CD4-positive, alpha-beta T cell (primary cell): ENCODE measurements at regions not wholly inside any gene's neighbourhood (a gene's known extent, or its start where the extent isn't known, plus 50 kb on each side); places are given as distances from the start of the nearest gene placed in this dataset.

Source experiments
- ATAC-seq: fragments of 200-7000 bp; cut with Tn5 transposase; one replicate; pipeline ENCODE4 v1.10.0; 2022; ENCODE audit warnings: mild to moderate bottlenecking; ENCODE audit not compliant: poor library complexity
- CTCF ChIA-PET: fragments of 350-600 bp; sonication (Branson Sonifier 250); formaldehyde crosslinking; loops from one replicate; lab custom pipeline; 2021; ENCODE audit warnings: antibody characterized with exemption, inconsistent platforms; lab: Charles Lee
- POLR2A ChIA-PET: fragments of 350-600 bp; sonication (Branson Sonifier 250); formaldehyde crosslinking; loops from one replicate; lab custom pipeline; 2021; ENCODE audit warnings: antibody characterized with exemption, inconsistent platforms; lab: Charles Lee
- DNase-seq, 14 experiments: peaks; one replicate each; pipeline ENCODE4 v3.0.0-alpha.2; 2013 to 2020; ENCODE audit warnings: mixed read lengths in 2 of 14
- H3K27ac ChIP-seq, 2 donors: one replicate each; pipeline versions ENCODE4 v1.5.1 to v1.7.0; 2013; ENCODE audit warnings: low read length in 2 of 2, low read depth in 1 of 2, mild to moderate bottlenecking in 1 of 2
- H3K27me3 ChIP-seq, 2 experiments: 1 replicate in 1 of 2; 2 replicates in 1 of 2; pipeline versions ENCODE4 v1.6.1 to v1.7.0; 2013; ENCODE audit warnings: low read length in 2 of 2, control low read depth in 1 of 2, mild to moderate bottlenecking in 1 of 2, moderate library complexity in 1 of 2; ENCODE audit not compliant: insufficient read depth in 2 of 2, control insufficient read depth in 1 of 2
- H3K36me3 ChIP-seq: one replicate; pipeline ENCODE4 v1.6.1; 2013; ENCODE audit warnings: low read length, control low read depth; ENCODE audit not compliant: insufficient read depth
- H3K4me1 ChIP-seq: one replicate; pipeline ENCODE4 v1.6.1; 2013; ENCODE audit warnings: low read length, control low read depth; ENCODE audit not compliant: insufficient read depth
- H3K4me3 ChIP-seq: one replicate; pipeline ENCODE4 v1.5.1; 2013; ENCODE audit warnings: mild to moderate bottlenecking, low read length, moderate library complexity
- H3K9me3 ChIP-seq, 2 experiments: 1 replicate in 1 of 2; 2 replicates in 1 of 2; pipeline versions ENCODE4 v1.6.1 to v1.7.0; 2013; ENCODE audit warnings: low read length in 2 of 2, mild to moderate bottlenecking in 2 of 2, control low read depth in 1 of 2, moderate library complexity in 1 of 2; ENCODE audit not compliant: control insufficient read depth in 1 of 2, insufficient read depth in 1 of 2
- H3K27ac Mint-ChIP-seq: one replicate; pipeline ENCODE4 v1.8.0; 2020; ENCODE audit warnings: mixed read lengths
- H3K27me3 Mint-ChIP-seq: one replicate; pipeline ENCODE4 v1.8.0; 2021; ENCODE audit warnings: mixed read lengths
- H3K36me3 Mint-ChIP-seq: one replicate; pipeline ENCODE4 v1.8.0; 2021; ENCODE audit warnings: low read depth, mixed read lengths
- H3K4me1 Mint-ChIP-seq: one replicate; pipeline ENCODE4 v1.8.0; 2021; ENCODE audit warnings: low read depth, mixed read lengths
- H3K4me3 Mint-ChIP-seq: one replicate; pipeline ENCODE4 v1.8.0; 2020; ENCODE audit warnings: mild to moderate bottlenecking, mixed read lengths
- H3K9me3 Mint-ChIP-seq: one replicate; pipeline ENCODE4 v1.8.0; 2020; ENCODE audit warnings: mixed read lengths
- intact Hi-C, 2 experiments: fragments of 100-400 bp; cut with DNase I in 1 of 2; cut with micrococcal nuclease in 1 of 2; formaldehyde crosslinking; loops; one replicate each; pipeline versions ENCODE4 v1.15.1 to v1.9.0; 2023 to 2025; cut with DNase I, micrococcal nuclease
- TF ChIP-seq, protein P1 (sequence below): fragments of 200-600 bp; IDR thresholded peaks from one replicate; pipeline ENCODE4 v1.8.0; 2022; ENCODE audit warnings: antibody characterized with exemption, mild to moderate bottlenecking

DNA sequence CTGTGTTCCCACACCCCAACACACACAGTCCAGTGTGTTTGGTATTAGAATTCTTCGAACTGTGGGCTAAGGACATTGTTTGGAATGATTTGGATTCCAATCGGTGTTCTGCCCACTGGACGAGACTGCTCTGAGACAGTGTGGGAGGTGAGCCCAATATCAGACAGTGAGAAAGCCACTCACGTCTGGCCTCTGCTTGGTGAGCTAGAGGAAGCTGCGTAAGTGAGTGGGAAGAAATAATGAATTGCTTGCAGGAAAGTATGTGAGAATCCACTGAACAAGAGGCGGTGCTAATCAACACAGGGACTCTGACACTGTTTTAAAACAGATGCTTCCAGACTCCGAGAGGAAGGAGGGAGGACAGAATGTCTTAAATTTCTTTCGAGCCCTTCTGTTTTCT, 675.0 kb upstream of the ANKRD30A start:
- POLR2A ChIA-PET: no interaction called here
- intact Hi-C loops: no loop called here
- no peak for DNase-seq
- Histone ChIP-seq H3K27me3 (no peaks in the 10 kb centered on the region), H3K9me3 (peaks cover 0 to 13% of the 10 kb centered on the region in 2 experiments), H3K36me3 (no peaks in the 10 kb centered on the region), H3K27ac (no peak overlapping the region), H3K4me3 (no peak overlapping the region), H3K4me1 (no peaks in the 10 kb centered on the region)
- ATAC-seq: no peak
- Mint-ChIP-seq H3K27me3 (no peaks in the 10 kb centered on the region), H3K4me3 (no peak overlapping the region), H3K36me3 (no peaks in the 10 kb centered on the region), H3K4me1 (no peaks in the 10 kb centered on the region), H3K9me3 (peaks cover 10% of the 10 kb centered on the region), H3K27ac (no peak overlapping the region)
- TF ChIP-seq, protein P1, sequence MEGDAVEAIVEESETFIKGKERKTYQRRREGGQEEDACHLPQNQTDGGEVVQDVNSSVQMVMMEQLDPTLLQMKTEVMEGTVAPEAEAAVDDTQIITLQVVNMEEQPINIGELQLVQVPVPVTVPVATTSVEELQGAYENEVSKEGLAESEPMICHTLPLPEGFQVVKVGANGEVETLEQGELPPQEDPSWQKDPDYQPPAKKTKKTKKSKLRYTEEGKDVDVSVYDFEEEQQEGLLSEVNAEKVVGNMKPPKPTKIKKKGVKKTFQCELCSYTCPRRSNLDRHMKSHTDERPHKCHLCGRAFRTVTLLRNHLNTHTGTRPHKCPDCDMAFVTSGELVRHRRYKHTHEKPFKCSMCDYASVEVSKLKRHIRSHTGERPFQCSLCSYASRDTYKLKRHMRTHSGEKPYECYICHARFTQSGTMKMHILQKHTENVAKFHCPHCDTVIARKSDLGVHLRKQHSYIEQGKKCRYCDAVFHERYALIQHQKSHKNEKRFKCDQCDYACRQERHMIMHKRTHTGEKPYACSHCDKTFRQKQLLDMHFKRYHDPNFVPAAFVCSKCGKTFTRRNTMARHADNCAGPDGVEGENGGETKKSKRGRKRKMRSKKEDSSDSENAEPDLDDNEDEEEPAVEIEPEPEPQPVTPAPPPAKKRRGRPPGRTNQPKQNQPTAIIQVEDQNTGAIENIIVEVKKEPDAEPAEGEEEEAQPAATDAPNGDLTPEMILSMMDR: no peak
- CTCF ChIA-PET: no interaction called here

DNA sequence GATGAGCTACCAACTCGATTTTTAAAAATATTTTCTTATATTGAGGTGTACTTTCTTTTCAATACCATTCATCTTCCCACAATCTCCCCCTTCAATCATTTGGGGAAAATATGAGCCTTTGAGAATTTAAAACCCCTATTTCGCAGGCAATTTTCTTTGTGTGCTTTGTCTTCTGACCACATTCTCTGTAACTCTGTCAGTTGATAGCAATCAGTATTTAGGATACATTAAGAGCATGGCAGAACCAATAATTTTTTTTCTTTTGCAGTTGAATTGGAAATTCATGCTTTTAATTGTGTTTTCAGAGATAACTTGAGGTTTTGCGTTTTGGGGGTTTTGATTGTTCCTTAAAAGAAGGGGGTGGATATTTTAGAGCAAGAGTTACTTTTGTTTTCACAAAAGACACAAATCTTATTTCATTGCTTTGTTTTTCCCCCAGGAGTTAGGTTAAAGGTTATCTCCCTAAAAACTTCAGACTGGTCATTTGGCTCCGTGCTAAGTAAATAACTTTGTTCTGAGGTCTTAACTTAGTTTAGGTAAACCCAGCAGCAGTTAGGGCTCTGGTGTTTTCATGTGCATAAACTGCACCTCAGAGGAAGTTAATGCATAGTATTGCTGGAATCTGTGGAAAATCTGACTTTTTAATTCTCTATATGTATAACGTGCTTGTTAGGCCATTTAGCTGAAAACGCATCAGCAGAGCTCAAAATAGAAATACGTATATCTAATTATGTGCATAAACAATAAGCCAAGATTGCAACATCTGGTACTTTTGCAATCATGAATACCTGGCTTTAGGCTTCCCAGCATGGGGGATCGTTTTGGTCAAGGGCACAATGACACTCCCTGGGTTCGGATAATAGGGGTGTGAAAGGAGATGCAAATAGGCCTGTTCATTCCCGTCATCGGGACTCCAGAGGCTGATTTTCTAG, 676.4 kb upstream of the ANKRD30A start:
- Mint-ChIP-seq H3K36me3 (no peaks in the 10 kb centered on the region), H3K27me3 (no peaks in the 10 kb centered on the region), H3K4me3 (no peak overlapping the region), H3K9me3 (peaks cover 10% of the 10 kb centered on the region), H3K4me1 (no peaks in the 10 kb centered on the region), H3K27ac (no peak overlapping the region)
- Histone ChIP-seq H3K4me3 (no peak overlapping the region), H3K27me3 (no peaks in the 10 kb centered on the region), H3K36me3 (no peaks in the 10 kb centered on the region), H3K9me3 (peaks cover 0 to 13% of the 10 kb centered on the region in 2 experiments), H3K4me1 (no peaks in the 10 kb centered on the region), H3K27ac (no peak overlapping the region)
- CTCF ChIA-PET: no interaction called here
- intact Hi-C loops: no loop called here
- POLR2A ChIA-PET: no interaction called here
- DNase-seq: no peak
- TF ChIP-seq, protein P1: no peak
- no peak for ATAC-seq

DNA sequence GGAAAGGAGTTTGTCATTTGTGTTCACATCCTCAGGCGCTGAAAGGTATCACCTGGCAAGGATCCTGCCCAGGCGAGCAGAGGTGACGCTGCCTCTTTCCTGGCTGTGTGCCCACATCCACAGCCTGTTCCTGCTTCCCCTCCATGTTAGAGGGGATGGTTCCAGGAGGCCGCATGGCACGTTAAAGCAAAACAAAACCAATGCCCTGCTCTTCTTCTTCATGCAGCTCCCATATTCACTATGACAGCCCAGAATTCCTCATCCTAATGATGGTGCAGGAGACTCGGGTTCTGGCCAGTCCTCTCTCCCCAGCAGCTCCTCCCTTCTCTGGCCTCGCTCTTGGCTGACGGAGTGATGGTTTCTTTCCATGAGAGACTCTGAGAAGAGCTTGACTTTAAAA, 678.5 kb upstream of the ANKRD30A start:
- DNase-seq (no peak), ATAC-seq (no peak)
- no peaks in the 10 kb centered on the region for H3K36me3 Mint-ChIP-seq
- no peaks in the 10 kb centered on the region for H3K4me1 ChIP-seq
- no peaks in the 10 kb centered on the region for H3K36me3 ChIP-seq
- H3K4me3 Mint-ChIP-seq: no peak overlapping the region
- intact Hi-C loops: no loop called here
- H3K4me1 Mint-ChIP-seq: no peaks in the 10 kb centered on the region
- H3K4me3 ChIP-seq: no peak overlapping the region
- CTCF ChIA-PET: no interaction called here
- H3K27me3 Mint-ChIP-seq: no peaks in the 10 kb centered on the region
- peaks cover 10% of the 10 kb centered on the region for H3K9me3 Mint-ChIP-seq
- POLR2A ChIA-PET: no interaction called here
- no peaks in the 10 kb centered on the region for H3K27me3 ChIP-seq
- H3K9me3 ChIP-seq: peaks cover 0 to 17% of the 10 kb centered on the region in 2 experiments
- H3K27ac ChIP-seq: no peak overlapping the region
- TF ChIP-seq, protein P1: no peak
- H3K27ac Mint-ChIP-seq: no peak overlapping the region
